GM23338 (cell line): ENCODE measurements at regions not wholly inside any gene's neighbourhood (a gene's known extent, or its start where the extent isn't known, plus 50 kb on each side); places are given as distances from the start of the nearest gene placed in this dataset.

ENCODE experiments used
- CREB1 ChIP-seq: fragments of 250-450 bp; sonication (Bioruptor Pico); IDR thresholded peaks from 2 replicates; pipeline ENCODE4 v1.5.0; 2020; ENCODE audit warnings: low read depth, mild to moderate bottlenecking, moderate library complexity
- CTCF ChIP-seq, 2 experiments: fragments of 200-600 bp in 1 of 2; sonication (generic) in 1 of 2; conservative IDR thresholded peaks; 2 replicates each; pipeline versions ENCODE4 v1.5.1 to v1.6.1; 2016 to 2017; ENCODE audit warnings: antibody characterized with exemption in 2 of 2, low read depth in 2 of 2, mild to moderate bottlenecking in 2 of 2, moderate library complexity in 1 of 2
- ETS1 ChIP-seq: IDR thresholded peaks from 2 replicates; pipeline ENCODE4 v1.6.1; 2016; ENCODE audit warnings: antibody characterized with exemption
- EZH2 ChIP-seq: fragments of 200-600 bp; sonication (generic); IDR thresholded peaks from one replicate; pipeline ENCODE4 v1.8.0; 2017; ENCODE audit warnings: antibody characterized with exemption, mild to moderate bottlenecking, low read depth; ENCODE audit not compliant: unreplicated experiment
- EZH2phosphoT487 ChIP-seq: fragments of 200-600 bp; sonication (generic); IDR thresholded peaks from one replicate; pipeline ENCODE4 v1.8.1; 2018; ENCODE audit warnings: antibody characterized with exemption; ENCODE audit not compliant: unreplicated experiment
- JUNB ChIP-seq: IDR thresholded peaks from one replicate; pipeline ENCODE4 v1.6.1; 2016; ENCODE audit warnings: antibody characterized with exemption; ENCODE audit not compliant: unreplicated experiment
- NANOG ChIP-seq: IDR thresholded peaks from 2 replicates; pipeline ENCODE4 v1.6.1; 2016; ENCODE audit warnings: antibody characterized with exemption, borderline replicate concordance
- POLR2AphosphoS5 ChIP-seq: IDR thresholded peaks from 2 replicates; pipeline ENCODE4 v1.6.1; 2016; ENCODE audit warnings: antibody characterized with exemption, low read depth
- REST ChIP-seq: IDR thresholded peaks from one replicate; pipeline ENCODE4 v1.6.1; 2018; ENCODE audit warnings: antibody characterized with exemption; ENCODE audit not compliant: unreplicated experiment
- ZNF114 ChIP-seq: fragments of 250-450 bp; sonication (Bioruptor Pico); IDR thresholded peaks from 2 replicates; pipeline ENCODE4 v1.5.0; 2020; ENCODE audit warnings: mild to moderate bottlenecking, moderate library complexity
- ZNF331 ChIP-seq: fragments of 250-450 bp; sonication (Bioruptor Pico); IDR thresholded peaks from 2 replicates; pipeline ENCODE4 v1.5.0; 2020; ENCODE audit warnings: low read depth, mild to moderate bottlenecking, moderate library complexity
- ZNF462 ChIP-seq: fragments of 250-450 bp; sonication (Bioruptor Pico); IDR thresholded peaks from 2 replicates; pipeline ENCODE4 v1.5.0; 2020; ENCODE audit warnings: mild to moderate bottlenecking, moderate library complexity

- TF ChIP-seq EZH2 (no peak), CTCF (conservative IDR thresholded peaks at IDR 0.05; ENCODE audit: low read depth in 2 of 2) (no peak), REST (no peak), POLR2AphosphoS5 (no peak), EZH2phosphoT487 (no peak), ZNF331 (no peak), JUNB (no peak), CREB1 (CRISPR knock-in tag) (no peak), ZNF462 (CRISPR knock-in tag) (no peak), NANOG (no peak), ZNF114 (CRISPR knock-in tag) (no peak), ETS1 (no peak)
These were observed 410.5 kb downstream of the LMO4 start for GRCh38 chr1:87739141-87739540.
